ENCODE measurements at regions not wholly inside any gene's neighbourhood (a gene's known extent, or its start where the extent isn't known, plus 50 kb on each side); places are given as distances from the start of the nearest gene placed in this dataset.

DNA sequence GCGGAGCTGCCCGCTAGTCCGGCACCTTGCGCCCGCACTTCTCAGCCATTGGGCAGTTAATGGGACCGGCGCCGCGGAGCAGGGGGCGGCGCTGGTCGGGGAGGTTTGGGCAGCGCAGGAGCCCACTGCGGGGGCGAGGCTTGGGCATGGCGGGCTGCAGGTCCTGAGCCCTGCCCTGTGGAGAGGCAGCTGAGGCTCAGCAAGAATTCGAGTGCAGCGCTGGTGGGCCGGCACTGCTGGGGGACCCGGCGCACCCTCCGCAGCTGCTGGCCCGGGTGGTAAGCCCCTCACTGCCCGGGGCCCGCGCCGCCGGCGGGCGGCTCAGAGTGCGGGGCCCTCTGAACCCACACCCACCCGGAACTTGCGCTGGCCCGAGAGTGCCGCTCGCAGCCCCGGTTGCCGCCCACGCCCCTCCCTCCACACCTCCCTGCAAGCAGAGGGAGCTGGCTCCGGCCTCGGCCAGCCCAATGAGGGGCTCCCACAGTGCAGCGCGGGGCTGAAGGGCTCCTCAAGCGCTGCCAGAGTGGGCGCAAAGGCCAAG, 835.0 kb downstream of the TBL1XR1 start:
- Histone ChIP-seq H3K4me2 (ENCODE audit: insufficient read depth, insufficient read length, low read length) (no peak overlapping the region), H4K5ac (ENCODE audit: insufficient read length, low read depth, low read length) (no peak overlapping the region), H3K79me1 (ENCODE audit: insufficient read depth, low read depth, low read length, poor library complexity, severe bottlenecking) (no peaks in the 10 kb centered on the region), H3K9ac (ENCODE audit: extremely low read depth, insufficient read length, low read length) (no peak overlapping the region), H3K18ac (ENCODE audit: insufficient read length, low read depth, low read length) (no peak overlapping the region), H3K23ac (ENCODE audit: insufficient read length, low read depth, low read length) (no peak overlapping the region), H4K8ac (replicated peaks; ENCODE audit: insufficient read length, low read depth, low read length) (no peak overlapping the region), H3K56ac (ENCODE audit: insufficient read length, low read depth, low read length) (no peak overlapping the region), H3K4ac (ENCODE audit: low read depth, low read length) (no peak overlapping the region), H2BK15ac (ENCODE audit: low read depth, low read length) (no peak overlapping the region), H3K27me3 (ENCODE audit: insufficient read depth, low read length) (no peaks in the 10 kb centered on the region), H2BK12ac (ENCODE audit: insufficient read length, low read depth, low read length) (no peak overlapping the region), H4K20me1 (ENCODE audit: control insufficient read depth, insufficient read depth, insufficient read length) (no peaks in the 10 kb centered on the region), H2AK5ac (ENCODE audit: insufficient read length, low read length) (no peak overlapping the region), H3K14ac (ENCODE audit: insufficient read depth, low read length) (no peak overlapping the region), H3K23me2 (ENCODE audit: insufficient read length, low read depth, low read length, poor library complexity, severe bottlenecking) (no peaks in the 10 kb centered on the region), H2AFZ (ENCODE audit: low read length) (no peak overlapping the region), H4K91ac (ENCODE audit: insufficient read length, low read depth, low read length) (no peak overlapping the region), H3K79me2 (ENCODE audit: insufficient read depth, low read length) (no peaks in the 10 kb centered on the region; the same call in 1 of the 2 replicates), H2BK5ac (ENCODE audit: insufficient read length, low read length) (no peak overlapping the region), H2BK20ac (ENCODE audit: low read depth, low read length, poor library complexity, severe bottlenecking) (no peak overlapping the region), H3K27ac (ENCODE audit: insufficient read length, low read depth, low read length) (no peak overlapping the region), H3K9me3 (ENCODE audit: control insufficient read depth, low read depth, low read length) (no peaks in the 10 kb centered on the region), H3T11ph (ENCODE audit: low read length) (no peak overlapping the region), H2BK120ac (ENCODE audit: low read depth, low read length, poor library complexity, severe bottlenecking) (no peak overlapping the region), H3K4me1 (ENCODE audit: insufficient read depth, low read length) (no peaks in the 10 kb centered on the region)
- no peak overlapping the region for H3K4me3 Mint-ChIP-seq
- TF ChIP-seq, protein P1, sequence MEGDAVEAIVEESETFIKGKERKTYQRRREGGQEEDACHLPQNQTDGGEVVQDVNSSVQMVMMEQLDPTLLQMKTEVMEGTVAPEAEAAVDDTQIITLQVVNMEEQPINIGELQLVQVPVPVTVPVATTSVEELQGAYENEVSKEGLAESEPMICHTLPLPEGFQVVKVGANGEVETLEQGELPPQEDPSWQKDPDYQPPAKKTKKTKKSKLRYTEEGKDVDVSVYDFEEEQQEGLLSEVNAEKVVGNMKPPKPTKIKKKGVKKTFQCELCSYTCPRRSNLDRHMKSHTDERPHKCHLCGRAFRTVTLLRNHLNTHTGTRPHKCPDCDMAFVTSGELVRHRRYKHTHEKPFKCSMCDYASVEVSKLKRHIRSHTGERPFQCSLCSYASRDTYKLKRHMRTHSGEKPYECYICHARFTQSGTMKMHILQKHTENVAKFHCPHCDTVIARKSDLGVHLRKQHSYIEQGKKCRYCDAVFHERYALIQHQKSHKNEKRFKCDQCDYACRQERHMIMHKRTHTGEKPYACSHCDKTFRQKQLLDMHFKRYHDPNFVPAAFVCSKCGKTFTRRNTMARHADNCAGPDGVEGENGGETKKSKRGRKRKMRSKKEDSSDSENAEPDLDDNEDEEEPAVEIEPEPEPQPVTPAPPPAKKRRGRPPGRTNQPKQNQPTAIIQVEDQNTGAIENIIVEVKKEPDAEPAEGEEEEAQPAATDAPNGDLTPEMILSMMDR (conservative IDR thresholded peaks at IDR 0.05): no peak
- no peaks in the 10 kb centered on the region for H3K27me3 Mint-ChIP-seq (ENCODE audit: low read depth)
- peak; percentile 73 for DNase-seq
- no CpG with 5 or more reads among the region's 45 CpGs for WGBS (ENCODE audit: extremely low coverage, insufficient read length, low lambda C conversion rate)
- peaks cover 3 to 14% (median 11%) of the 10 kb centered on the region in 3 experiments; a peak in 6 of 7 replicates for H3K36me3 Mint-ChIP-seq (ENCODE audit: insufficient read depth in 1 of 3, low read depth in 3 of 3)
- H3K9me3 Mint-ChIP-seq: no peaks in the 10 kb centered on the region
- H3K27ac Mint-ChIP-seq: no peak overlapping the region
- peaks cover 4 to 8% of the 10 kb centered on the region in 2 experiments; a peak in 1 of 4 replicates for H3K4me1 Mint-ChIP-seq

Data from H9 (cell line).